Endothelial cell of umbilical vein (primary cell): ENCODE measurements at regions not wholly inside any gene's neighbourhood (a gene's known extent, or its start where the extent isn't known, plus 50 kb on each side); places are given as distances from the start of the nearest gene placed in this dataset.

Experiments
- BruUV-seq: library from RNA; stranded (reverse); fragments of 400-500 nt; replicated peaks from 2 replicates; lab custom pipeline; 2021; lab: Mats Ljungman, UMichigan
- CTCF ChIA-PET: fragments of 300-600, 350-600 bp; sonication (Branson Sonifier 250); formaldehyde crosslinking; loops from one replicate; lab custom pipeline; 2021; ENCODE audit warnings: antibody characterized with exemption, inconsistent platforms; lab: Charles Lee
- POLR2A ChIA-PET: fragments of 300-600, 350-600 bp; sonication (Branson Sonifier 250); formaldehyde crosslinking; loops from one replicate; lab custom pipeline; 2021; ENCODE audit warnings: antibody characterized with exemption, inconsistent platforms; lab: Charles Lee
- DNase-seq: peaks from one replicate; pipeline ENCODE4 v3.0.0-alpha.2; 2011; ENCODE audit warnings: low read depth, low spot score
- FAIRE-seq: peaks from 2 replicates; lab custom pipeline; 2011; peaks lifted over from hg19 to GRCh38; lab: Jason Lieb, UNC
- H2AFZ ChIP-seq: 2 replicates; pipeline ENCODE4 v1.6.0; 2012; ENCODE audit warnings: low read depth, low read length, control low read depth, inconsistent platforms
- H3K27ac ChIP-seq: 2 replicates; pipeline ENCODE4 v1.5.1; 2011; ENCODE audit warnings: low read depth, mild to moderate bottlenecking, control low read depth, low read length, moderate library complexity; ENCODE audit not compliant: insufficient read depth
- H3K27me3 ChIP-seq, 2 experiments: 2 replicates each; pipeline versions ENCODE4 v1.6.0 to v1.6.1; 2011; ENCODE audit warnings: low read length in 2 of 2, mixed read lengths in 1 of 2; ENCODE audit not compliant: control insufficient read depth in 2 of 2, insufficient read depth in 2 of 2
- H3K36me3 ChIP-seq, 2 experiments: 2 replicates in 1 of 2; 3 replicates in 1 of 2; pipeline ENCODE4 v1.5.1; 2011; ENCODE audit warnings: low read length in 2 of 2, mild to moderate bottlenecking in 1 of 2, moderate library complexity in 1 of 2; ENCODE audit not compliant: control insufficient read depth in 2 of 2, insufficient read depth in 2 of 2; ENCODE audit errors: extremely low read depth in 1 of 2
- H3K4me1 ChIP-seq: 3 replicates; pipeline ENCODE4 v1.5.1; 2011; ENCODE audit warnings: mild to moderate bottlenecking, low read length; ENCODE audit not compliant: control insufficient read depth, insufficient read depth; ENCODE audit errors: extremely low read depth
- H3K4me2 ChIP-seq: 2 replicates; pipeline ENCODE4 v1.6.1; 2011; ENCODE audit warnings: low read length, control low read depth, mixed read lengths; ENCODE audit not compliant: insufficient read depth
- H3K4me3 ChIP-seq, 3 experiments: fragments of 200-600 bp in 1 of 3; sonication (generic), shearing (Covaris generic) in 1 of 3; replicated peaks in 1 of 3; 2 replicates each; pipeline ENCODE4 v1.5.1; 2011 to 2016; ENCODE audit warnings: control low read depth in 3 of 3, low read length in 3 of 3, mild to moderate bottlenecking in 2 of 3, inconsistent platforms in 1 of 3, low read depth in 1 of 3, moderate library complexity in 1 of 3; ENCODE audit not compliant: insufficient read depth in 1 of 3
- H3K79me2 ChIP-seq: 2 replicates; pipeline ENCODE4 v1.6.0; 2012; ENCODE audit warnings: low read length, inconsistent platforms; ENCODE audit not compliant: control insufficient read depth, insufficient read depth
- H3K9ac ChIP-seq: replicated peaks from 2 replicates; pipeline ENCODE3; 2011; ENCODE audit warnings: low read length, control low read depth; ENCODE audit not compliant: insufficient read depth; ENCODE audit errors: extremely low read depth
- H3K9me1 ChIP-seq: replicated peaks from 3 replicates; pipeline ENCODE4 v1.6.0; 2011; ENCODE audit warnings: mild to moderate bottlenecking, low read length; ENCODE audit not compliant: control insufficient read depth, insufficient read depth; ENCODE audit errors: extremely low read depth
- H3K9me3 ChIP-seq: replicated peaks from 2 replicates; pipeline ENCODE4 v1.5.1; 2012; ENCODE audit warnings: low read length, inconsistent platforms; ENCODE audit not compliant: control insufficient read depth, insufficient read depth
- H4K20me1 ChIP-seq: replicated peaks from 2 replicates; pipeline ENCODE3; 2011; ENCODE audit warnings: mild to moderate bottlenecking, low read length; ENCODE audit not compliant: control insufficient read depth, insufficient read depth; ENCODE audit errors: extremely low read depth
- CTCF ChIP-seq, 2 donors: IDR thresholded peaks; 1 replicate in 1 of 2; 2 replicates in 1 of 2; pipeline ENCODE4 v1.5.1; 2011; ENCODE audit warnings: low read length in 2 of 2, mild to moderate bottlenecking in 2 of 2, moderate library complexity in 2 of 2, control low read depth in 1 of 2, inconsistent platforms in 1 of 2, low read depth in 1 of 2; ENCODE audit not compliant: insufficient read depth in 1 of 2; ENCODE audit errors: extremely low read depth in 1 of 2
- EZH2 ChIP-seq: IDR thresholded peaks from 2 replicates; pipeline ENCODE4 v1.6.1; 2012; ENCODE audit warnings: borderline replicate concordance, low read depth, mild to moderate bottlenecking, moderate library complexity, low read length, inconsistent platforms; ENCODE audit not compliant: severe bottlenecking
- FOS ChIP-seq: IDR thresholded peaks from 2 replicates; pipeline ENCODE4 v1.6.1; 2011; ENCODE audit warnings: mild to moderate bottlenecking, low read length, moderate library complexity, borderline replicate concordance; ENCODE audit not compliant: insufficient read depth
- GATA2 ChIP-seq: IDR thresholded peaks from 2 replicates; pipeline ENCODE4 v1.7.0; 2011; ENCODE audit warnings: low read depth, mild to moderate bottlenecking, moderate library complexity, mixed read lengths, low read length; ENCODE audit not compliant: insufficient read length, insufficient read depth
- JUN ChIP-seq: IDR thresholded peaks from 2 replicates; pipeline ENCODE4 v1.6.1; 2011; ENCODE audit warnings: borderline replicate concordance, low read depth; ENCODE audit not compliant: insufficient read length, insufficient read depth
- MAX ChIP-seq: IDR thresholded peaks from 2 replicates; pipeline ENCODE4 v1.6.1; 2011; ENCODE audit not compliant: insufficient read depth, insufficient read length
- MYC ChIP-seq: IDR thresholded peaks from one replicate; pipeline ENCODE4 v1.6.1; 2011; ENCODE audit warnings: mild to moderate bottlenecking, low read depth, low read length
- POLR2A ChIP-seq: IDR thresholded peaks from 2 replicates; pipeline ENCODE4 v1.6.1; 2012; ENCODE audit warnings: low read depth, mild to moderate bottlenecking, control low read depth, low read length
- POLR2AphosphoS5 ChIP-seq: IDR thresholded peaks from 2 replicates; pipeline ENCODE4 v1.6.1; 2012; ENCODE audit warnings: low read depth, mild to moderate bottlenecking, control low read depth, low read length, moderate library complexity; ENCODE audit not compliant: insufficient read depth
- dilution Hi-C: fragments of 300-500 bp; cut with MboI; formaldehyde crosslinking; loops from one replicate; pipeline ENCODE4 v1.15.0; 2019; ENCODE audit warnings: low sequenced_read_pairs; ENCODE audit not compliant: extremely low pct_ligation_motif_present
- intact Hi-C: fragments of 100-400 bp; cut with micrococcal nuclease; formaldehyde crosslinking; loops from one replicate; pipeline ENCODE4 v1.10.0; 2022

DNA sequence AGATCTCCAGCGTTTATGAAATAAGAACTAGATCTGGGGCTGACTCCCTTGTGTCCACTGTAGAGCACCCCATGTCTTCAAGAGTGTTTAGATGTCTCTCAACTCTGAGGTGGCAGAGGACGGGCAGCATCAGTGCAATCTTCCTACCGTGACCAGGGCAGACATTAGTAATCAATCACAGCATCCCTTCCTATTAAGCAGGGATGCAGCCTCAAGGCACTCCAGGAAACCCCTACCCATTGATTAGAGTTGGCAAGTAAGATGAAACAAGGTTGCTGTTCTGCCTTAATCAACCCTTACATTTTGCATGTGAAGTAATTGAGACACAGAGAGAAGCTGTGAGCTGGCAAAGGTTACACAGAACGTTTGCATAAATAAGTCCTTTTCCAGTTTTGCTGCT is 283.7 kb upstream of the ZMIZ1 start:
- no peaks in the 10 kb centered on the region for H4K20me1 ChIP-seq
- TF ChIP-seq POLR2AphosphoS5 (no peak), FOS (no peak), MYC (no peak), EZH2 (no peak), CTCF (IDR thresholded peaks at IDR 0.05; ENCODE audit: extremely low read depth in 1 of 2, insufficient read depth in 1 of 2, low read depth in 1 of 2, low read length in 2 of 2) (no peak)
- H3K79me2 ChIP-seq = no peaks in the 10 kb centered on the region
- H3K36me3 ChIP-seq = no peaks in the 10 kb centered on the region
- CTCF ChIA-PET = interaction anchor here (1.2 to 1.3 kb wide), 2 partner anchors 10 to 411 kb away, joined by 3 to 4 read pairs; no protein-coding TSS in a partner anchor
- peaks cover 12 to 15% of the 10 kb centered on the region in 2 experiments for H3K27me3 ChIP-seq
- no peak overlapping the region for H3K4me2 ChIP-seq
- DNase-seq = no peak
- H3K4me1 ChIP-seq = no peaks in the 10 kb centered on the region
- no peak overlapping the region for H3K27ac ChIP-seq
- H3K9ac ChIP-seq = no peak overlapping the region
- FAIRE-seq = no peak
- POLR2A ChIA-PET = no interaction called here
- H2AFZ ChIP-seq = no peak overlapping the region
- H3K9me3 ChIP-seq = no peaks in the 10 kb centered on the region
- intact Hi-C loops = no loop called here
- no peaks in the 10 kb centered on the region for H3K9me1 ChIP-seq
- no TSS peak for BruUV-seq
- dilution Hi-C loops = no loop called here
- no peak overlapping the region for H3K4me3 ChIP-seq

DNA sequence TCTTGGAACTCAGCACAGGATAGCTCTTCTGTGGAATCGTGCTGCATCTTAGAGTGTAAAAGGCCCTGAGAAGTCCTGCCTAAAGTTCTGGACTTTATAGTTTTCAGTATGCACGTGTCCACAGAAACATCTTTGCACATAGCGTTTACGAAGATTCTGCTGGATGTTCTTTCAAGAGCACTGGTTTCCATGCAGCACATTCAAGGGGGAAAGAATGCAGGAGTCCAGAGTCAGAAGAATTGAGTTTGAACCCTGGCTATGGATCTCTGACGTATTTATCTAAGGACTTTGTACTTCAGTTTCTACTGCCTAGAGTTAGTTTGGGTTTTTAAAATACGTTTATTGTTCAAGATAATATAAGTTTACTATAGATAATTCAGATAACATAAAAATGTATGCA is 282.8 kb upstream of the ZMIZ1 start:
- Histone ChIP-seq H3K9ac (no peak overlapping the region), H3K4me1 (no peaks in the 10 kb centered on the region), H3K4me2 (no peak overlapping the region), H2AFZ (no peak overlapping the region), H3K36me3 (no peaks in the 10 kb centered on the region), H3K27me3 (peaks cover 12 to 15% of the 10 kb centered on the region in 2 experiments), H3K27ac (no peak overlapping the region), H3K9me3 (no peaks in the 10 kb centered on the region), H3K9me1 (no peaks in the 10 kb centered on the region), H3K79me2 (no peaks in the 10 kb centered on the region), H4K20me1 (no peaks in the 10 kb centered on the region), H3K4me3 (no peak overlapping the region)
- ChIA-PET CTCF (interaction anchor here (1.0 to 1.9 kb wide), 4 partner anchors 9 to 410 kb away, joined by 3 to 4 read pairs (median 4); no protein-coding TSS in a partner anchor), POLR2A (interaction anchor here (0.6 kb wide), 1 partner anchor 73 kb away, joined by 3 read pairs; no protein-coding TSS in a partner anchor)
- no peak for FAIRE-seq
- BruUV-seq = no TSS peak
- dilution Hi-C loops = no loop called here
- no peak for TF ChIP-seq POLR2AphosphoS5
- no peak for TF ChIP-seq JUN
- no peak for TF ChIP-seq POLR2A
- TF ChIP-seq MYC = no peak
- TF ChIP-seq MAX = no peak
- no peak for TF ChIP-seq FOS
- TF ChIP-seq GATA2 = no peak
- TF ChIP-seq CTCF (IDR thresholded peaks at IDR 0.05; ENCODE audit: extremely low read depth in 1 of 2, insufficient read depth in 1 of 2, low read depth in 1 of 2, low read length in 2 of 2) = no peak
- no peak for TF ChIP-seq EZH2
- intact Hi-C loops = no loop called here
- no peak for DNase-seq
